ENCODE measurements at regions not wholly inside any gene's neighbourhood (a gene's known extent, or its start where the extent isn't known, plus 50 kb on each side); places are given as distances from the start of the nearest gene placed in this dataset.
"Not testable (repeated sequence)": the region's sequence is repeated elsewhere in the genome, so short reads cannot be mapped to it uniquely, and the experiment has no call there.

DNA sequence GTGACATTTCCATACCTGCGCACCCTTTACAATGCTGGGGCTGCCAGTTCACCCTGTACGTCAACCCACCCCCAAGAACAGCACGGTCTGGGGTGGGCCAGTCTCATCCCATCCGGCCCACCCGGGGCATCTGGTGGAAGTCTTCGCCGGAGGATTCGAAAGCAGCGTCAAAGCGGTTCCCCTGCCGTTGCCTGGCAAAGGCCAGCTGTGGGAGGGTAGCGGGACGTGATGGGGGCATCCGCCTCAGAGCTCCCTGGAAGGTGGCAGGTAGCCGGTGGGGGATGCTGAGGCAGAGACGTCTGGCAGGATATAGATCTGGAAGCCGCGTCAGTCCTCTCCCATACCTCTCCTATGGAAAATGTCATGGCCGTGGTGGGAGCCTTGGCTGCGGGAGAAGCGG, 749.1 kb upstream of the DEFB115 start:
- DNase-seq (ENCODE audit: low read depth, low spot score) = not testable (repeated sequence)

DNA sequence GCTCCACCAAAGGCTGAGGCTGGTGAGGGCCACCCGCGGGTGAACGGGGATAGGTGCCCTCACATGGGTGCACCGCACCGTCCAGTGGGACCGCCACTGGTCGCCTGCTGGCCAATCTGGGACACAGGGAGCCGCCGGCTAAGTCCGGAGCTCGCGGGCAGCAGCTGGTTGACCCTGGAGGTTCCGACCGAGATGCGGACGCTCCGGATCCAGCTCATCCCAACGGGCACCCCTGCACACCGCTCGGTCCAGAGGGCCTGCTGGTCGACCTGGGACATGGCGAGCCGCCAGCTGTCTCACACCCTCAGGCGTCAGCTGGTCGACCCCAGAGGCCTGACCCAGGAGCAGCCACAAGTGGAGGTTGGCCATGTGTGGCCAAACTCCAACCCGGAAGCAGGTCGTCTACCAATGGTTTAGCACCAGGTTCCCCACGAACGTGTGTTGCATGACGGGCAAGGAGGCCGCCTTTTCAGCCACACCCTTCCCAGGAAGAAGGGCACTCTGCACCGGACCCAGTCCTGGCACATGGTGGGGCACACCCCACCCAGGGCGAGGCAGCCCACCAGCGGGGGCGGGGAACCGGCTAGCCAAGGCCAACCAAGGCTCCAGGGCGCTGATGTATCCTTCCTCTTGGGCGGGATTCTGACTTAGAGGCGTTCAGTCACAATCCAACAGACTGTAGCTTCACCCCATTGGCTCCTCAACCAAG, 746.0 kb upstream of the DEFB115 start:
- no peak for DNase-seq (ENCODE audit: low read depth, low spot score)

DNA sequence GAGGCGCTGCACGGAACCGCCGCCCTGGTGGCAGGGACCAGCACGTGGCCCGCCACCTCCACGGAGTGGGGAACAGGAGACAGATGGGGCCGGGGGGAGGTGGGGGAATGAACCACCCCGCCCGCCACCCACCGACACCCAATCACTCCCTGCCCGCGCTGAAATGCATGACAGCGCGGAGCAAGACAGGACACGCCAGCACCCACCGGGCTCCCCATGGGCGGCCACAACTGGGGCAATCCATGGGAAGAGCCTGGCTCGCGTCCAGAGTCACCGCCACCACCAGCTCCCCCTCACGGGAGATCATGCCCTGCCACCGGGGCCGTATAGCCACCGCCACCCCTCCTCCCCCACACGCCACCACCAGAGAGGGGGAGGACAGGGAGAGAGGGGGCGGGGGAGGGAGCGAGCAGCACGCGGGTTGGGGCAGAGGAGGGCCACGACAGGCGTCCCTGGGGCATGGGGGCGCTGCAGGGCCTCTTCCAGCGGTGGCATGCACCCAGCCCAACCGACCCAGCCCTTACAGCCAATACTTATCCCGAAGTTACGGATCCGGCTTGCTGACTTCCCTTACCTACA, 744.3 kb upstream of the DEFB115 start:
- no peak for DNase-seq (ENCODE audit: low read depth, low spot score)

DNA sequence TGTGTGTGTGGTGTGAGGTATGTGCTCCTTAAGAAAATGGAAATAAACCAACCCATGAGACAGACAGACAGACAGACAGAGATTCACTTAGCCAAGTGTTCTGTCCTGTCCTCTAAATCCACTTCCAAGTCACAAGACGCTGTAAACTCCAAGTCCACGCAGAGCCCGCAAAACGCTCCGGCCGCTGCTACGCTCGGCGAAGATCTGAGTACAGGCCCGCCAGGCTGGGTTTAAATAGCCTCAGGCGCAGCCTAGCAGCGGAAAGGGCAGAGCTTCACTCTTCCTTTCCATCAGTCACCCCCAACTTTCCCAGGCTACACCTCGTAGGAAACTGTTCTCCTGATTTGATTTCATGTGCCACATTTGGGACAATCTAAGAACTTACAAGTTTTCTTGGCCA, 741.5 kb upstream of the DEFB115 start:
- not testable (repeated sequence) for DNase-seq (ENCODE audit: low read depth, low spot score)

DNA sequence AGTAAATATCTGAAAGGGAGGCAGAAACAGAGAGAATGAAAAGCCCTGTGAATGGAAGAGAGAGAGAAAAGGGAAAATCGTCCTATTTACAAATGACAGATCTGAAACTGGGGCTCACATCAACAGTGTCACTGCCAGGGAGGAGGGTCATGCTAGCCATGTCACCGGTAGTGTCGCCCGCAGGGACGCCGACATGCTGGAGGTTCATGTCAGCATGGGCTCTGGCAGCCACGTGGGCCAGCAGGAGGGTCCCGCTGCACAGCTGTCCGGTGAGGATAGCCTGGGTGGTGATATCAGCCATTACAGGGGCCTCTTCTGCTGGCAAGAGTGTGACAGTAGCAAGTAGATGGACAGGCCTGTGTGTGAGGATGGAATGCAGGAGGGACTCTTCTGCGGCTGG, 738.6 kb upstream of the DEFB115 start:
- not testable (repeated sequence) for DNase-seq (ENCODE audit: low read depth, low spot score)

DNA sequence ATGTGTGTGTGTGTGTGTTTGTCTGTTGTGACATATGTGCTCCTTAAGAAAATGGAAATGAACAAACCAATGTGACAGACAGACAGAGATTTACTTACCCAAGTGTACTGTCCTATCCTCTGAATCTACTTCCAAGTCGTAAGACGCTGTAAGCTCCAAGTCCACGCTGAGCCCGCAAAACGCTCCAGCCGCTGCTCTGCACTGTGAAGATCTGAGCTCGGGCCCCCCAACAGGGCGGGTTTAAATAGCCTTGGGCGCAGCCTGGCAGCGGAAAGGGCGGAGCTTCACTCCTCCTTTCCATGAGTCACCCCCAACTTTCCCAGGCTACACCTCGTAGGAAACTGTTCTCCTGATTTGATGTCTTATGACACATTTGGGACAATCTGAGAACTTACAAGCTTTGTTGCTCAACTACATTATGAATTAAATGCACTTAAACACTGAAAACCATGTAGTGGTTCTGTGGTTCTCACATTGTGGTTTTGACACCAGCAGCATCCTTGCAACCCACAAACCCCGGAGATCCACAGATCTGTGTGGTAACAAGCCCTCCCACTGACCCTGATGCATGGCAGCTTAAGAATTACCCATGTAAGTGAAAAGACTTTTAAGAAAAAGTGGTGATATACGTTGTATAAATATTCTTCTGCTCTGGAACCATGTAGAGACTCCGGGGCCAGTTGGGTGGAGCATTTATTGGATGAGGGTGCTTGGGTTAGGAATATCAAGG, 735.6 kb upstream of the DEFB115 start:
- not testable (repeated sequence) for DNase-seq (ENCODE audit: low read depth, low spot score)

DNA sequence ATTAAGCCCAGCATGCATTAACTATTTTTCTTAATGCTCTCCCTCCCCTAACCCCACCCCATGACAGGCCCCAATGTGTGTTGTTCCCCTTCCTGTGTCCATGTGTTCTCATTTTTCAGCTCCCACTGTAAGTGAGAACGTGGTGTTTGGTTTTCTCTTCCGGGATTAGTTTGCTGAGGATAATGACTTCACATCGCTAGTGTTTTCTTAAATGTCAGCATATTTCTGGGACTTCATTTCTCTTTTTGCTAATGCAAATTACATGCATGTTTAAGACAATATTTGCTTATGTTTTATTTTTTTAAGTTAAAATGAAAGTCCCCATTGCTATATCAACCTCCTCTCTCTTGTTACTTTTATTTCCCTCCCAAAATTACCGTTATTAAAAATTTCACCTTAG, 733.3 kb upstream of the DEFB115 start:
- DNase-seq (ENCODE audit: low read depth, low spot score) = not testable (repeated sequence)

DNA sequence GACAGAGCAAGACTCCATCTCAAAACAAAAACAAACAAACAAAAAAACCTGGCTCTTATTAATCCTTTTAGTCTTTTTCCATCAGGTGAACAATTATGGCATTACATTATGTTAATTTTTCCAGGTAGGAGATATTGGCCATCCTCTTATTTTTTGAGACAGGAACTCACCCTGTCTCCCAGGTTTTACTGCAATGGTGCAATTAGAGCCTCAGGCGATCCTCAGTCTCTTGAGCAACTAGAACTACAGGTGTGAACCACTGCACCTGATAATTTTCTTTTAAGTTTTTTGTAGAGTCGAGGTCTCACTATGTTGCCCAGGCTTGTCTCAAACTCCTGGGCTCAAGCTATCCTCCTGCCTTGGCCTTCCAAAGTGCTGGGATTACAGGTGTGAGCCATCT, 732.7 kb upstream of the DEFB115 start:
- DNase-seq (ENCODE audit: low read depth, low spot score) = not testable (repeated sequence)

DNA sequence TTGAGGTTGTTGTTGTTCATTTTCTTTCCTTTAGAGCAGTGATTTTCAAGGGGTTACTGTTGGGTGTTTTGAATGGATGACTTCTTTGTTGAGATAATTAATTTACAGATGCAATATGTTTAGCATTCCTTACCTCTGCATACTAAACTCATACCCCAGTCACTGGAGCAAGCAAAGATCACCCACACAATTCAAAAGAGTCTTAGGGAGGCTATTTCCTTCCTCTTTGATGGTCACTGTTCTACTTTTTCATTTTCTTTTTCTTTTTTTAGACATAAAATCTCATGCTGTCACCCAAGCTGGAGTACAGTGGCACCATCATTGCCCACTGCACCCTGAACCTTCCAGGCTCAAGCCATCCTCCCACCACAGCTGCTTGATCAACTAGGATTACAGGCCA, 723.8 kb upstream of the DEFB115 start:
- not testable (repeated sequence) for DNase-seq (ENCODE audit: low read depth, low spot score)

DNA sequence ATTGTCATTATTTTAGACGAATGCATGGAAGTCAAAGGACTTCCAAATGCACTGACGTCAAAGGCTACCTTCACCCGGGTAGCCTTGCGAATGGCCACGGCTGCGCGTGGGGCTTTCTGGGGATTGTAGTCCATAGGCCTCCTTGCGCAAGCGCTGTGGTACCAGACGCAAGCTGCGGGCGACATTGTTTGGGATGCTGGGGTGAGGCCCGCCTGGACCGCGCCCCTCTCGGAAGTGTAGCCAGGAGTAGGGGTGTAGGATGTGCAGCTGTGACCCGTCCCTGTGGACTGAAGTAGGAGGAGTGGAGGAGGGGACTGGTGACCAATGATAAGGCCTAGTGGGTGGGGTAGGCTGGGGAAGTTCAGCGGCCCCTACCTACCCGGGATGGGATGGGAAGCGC, 720.0 kb upstream of the DEFB115 start:
- DNase-seq (ENCODE audit: low read depth, low spot score) = peak; percentile 48

DNA sequence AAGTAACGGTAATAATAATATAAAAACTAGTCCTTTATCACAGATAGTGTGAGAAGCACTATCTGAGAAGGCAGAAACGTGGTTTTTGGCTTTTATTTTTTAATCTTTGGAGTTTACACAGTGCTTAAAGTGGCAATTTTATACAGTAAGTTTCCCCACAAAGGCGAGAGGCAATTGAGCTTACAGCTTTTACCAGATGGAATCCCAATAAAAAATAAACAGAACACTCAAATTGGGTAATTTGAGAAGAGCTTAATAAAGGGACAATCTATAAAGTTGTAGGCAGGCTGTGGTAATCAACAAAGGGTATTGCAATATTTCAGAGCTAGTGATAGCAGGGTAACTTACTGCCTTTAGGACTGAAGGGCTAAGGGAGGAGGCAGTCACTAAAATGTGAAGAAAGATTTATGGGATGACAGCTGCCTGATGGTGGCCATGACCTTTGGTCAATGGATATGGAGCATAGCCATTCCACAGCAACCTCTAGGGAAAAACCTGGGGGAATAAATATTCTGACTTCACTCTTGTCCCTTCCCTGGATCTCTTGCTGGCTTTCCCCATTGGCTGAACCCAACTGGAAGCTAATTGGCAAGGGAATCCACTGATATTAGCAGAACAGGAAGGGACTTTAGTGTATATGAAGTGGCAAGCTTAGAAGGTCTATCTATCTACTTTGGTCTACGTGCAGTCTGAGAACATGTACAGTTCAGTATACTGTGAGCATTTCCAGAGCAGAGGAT, 717.0 kb upstream of the DEFB115 start:
- DNase-seq (ENCODE audit: low read depth, low spot score) = not testable (repeated sequence)

DNA sequence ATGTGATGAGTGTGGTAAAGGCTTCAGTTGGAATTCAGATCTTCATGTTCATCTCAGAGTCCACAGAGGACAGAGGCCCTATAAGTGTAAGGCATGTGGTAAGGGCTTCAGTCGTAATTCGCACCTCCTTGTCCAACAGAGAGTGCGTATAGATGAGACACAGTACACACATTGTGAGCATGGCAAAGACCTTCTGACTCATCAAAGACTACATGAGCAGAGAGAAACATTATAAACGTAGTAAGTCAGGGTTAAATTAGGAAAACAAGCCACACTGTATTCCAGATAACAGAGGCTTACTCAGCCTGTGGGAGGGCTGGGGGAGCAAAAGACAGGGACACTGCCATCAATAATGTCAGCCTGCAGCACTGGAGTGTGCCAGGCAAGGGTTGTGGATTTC, 706.2 kb upstream of the DEFB115 start:
- DNase-seq (ENCODE audit: low read depth, low spot score) = not testable (repeated sequence)

DNA sequence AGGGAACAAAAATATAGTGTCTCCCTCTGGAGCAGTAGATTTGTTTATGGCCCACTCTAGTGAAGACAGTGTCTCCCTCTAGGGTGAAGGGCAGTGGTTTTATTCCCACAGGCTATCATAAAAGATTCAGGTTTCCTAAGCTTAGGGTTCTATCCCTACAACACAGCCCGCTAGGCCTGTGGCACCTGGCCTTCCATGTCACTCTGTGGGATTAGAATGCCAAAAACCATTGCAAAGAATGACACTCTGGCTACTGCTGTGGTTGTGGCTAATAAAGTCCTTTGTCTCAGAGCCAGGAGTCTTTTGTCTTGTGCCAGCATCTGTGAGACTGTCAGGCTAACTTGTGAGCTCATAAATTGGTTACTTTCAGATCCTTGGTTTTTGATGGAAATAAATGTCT, 700.7 kb upstream of the DEFB115 start:
- not testable (repeated sequence) for DNase-seq (ENCODE audit: low read depth, low spot score)

DNA sequence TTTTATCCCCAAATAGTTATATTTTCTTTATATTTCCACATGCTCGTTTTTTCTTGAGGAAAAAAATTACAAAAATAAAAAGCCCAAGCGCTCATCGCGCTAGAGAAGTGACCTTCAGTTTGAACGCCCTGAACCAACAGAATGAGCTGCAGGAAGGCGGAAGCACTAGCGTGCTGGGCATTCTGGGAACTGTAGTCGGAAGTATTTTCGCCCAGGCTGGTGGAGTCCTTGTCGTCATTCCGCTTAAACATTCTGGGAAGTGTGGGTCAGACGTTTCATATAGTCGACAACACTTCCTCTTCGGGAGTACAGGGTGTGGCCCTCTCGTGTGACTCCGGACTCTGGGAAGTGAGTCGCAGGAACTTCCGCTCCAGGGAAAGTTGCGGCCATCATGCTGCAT, 692.4 kb upstream of the DEFB115 start:
- DNase-seq (ENCODE audit: low read depth, low spot score) = not testable (repeated sequence)

DNA sequence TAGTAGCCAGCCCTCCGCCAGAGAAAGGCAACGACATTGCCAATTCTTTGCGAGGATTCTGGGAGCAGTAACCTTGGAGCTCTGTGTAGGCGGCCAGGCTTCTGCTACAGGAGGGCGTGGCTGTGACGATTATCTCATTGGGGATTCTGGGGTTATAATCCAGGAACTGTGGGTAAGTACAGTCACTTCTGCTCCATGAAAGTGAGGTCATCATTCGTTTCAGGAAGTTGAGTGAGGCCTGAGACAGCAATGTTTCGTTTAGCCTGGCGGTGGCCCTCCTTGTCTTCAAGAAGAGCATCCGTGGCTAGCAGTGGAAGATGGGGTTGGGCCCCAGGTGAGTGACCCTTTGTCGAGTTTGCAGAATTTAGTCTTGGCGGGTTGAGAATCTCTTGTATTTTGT, 687.6 kb upstream of the DEFB115 start:
- not testable (repeated sequence) for DNase-seq (ENCODE audit: low read depth, low spot score)

DNA sequence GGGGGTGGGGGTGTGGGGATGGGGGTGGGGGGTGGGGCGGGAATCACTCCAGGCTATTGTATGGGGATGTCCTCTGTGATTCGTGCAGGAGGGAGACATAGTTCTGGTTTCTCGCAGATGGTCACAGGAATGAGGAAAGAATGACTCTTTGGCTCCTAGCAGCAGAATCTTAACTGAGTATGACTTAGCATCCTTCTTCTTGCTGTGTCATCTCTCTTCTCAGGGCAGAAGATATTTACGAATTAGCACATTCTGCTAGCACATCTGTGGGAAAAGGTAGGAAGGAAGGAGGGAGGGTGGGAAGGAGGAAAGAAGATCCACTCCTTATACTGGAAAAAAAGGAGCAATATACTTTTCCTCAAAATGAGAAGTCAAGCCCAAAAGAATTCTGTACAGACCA, 686.8 kb upstream of the DEFB115 start:
- not testable (repeated sequence) for DNase-seq (ENCODE audit: low read depth, low spot score)

DNA sequence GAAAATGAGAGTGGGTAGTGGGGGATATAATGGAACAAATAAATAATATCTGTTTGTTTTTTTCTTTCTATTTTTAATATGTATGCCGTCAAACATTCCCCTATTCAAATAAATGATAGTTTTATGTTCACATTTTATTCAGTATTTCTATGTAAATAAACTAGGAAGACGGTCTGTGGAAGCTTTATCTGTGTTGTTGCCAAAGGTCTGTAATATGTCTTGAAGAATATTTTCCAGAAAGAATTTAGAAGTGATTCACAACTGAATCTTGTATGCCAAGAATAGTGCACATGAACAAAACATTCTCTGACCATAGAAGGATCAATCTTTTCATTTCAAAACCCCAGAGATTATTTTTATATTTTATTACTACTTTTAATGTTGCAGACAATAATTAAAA, 683.1 kb upstream of the DEFB115 start:
- DNase-seq (ENCODE audit: low read depth, low spot score) = not testable (repeated sequence)

DNA sequence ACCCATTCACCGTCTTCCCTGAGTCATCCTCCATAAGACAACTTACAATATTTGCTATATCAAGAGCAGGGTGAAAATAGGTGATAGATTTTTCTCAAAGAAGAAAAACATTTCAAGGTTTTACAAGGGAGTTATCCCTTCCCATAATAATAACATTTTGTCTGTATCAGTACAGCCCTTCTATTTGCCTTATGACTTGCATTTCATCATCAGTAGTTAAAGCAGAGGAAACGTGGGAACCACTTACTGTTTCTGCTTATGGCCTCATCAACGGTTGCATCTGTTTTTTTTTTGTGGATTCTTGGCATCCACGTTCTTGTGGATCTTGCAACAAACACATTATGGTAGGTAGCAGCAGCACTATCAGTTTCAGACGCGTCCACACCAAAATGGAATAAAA, 678.4 kb upstream of the DEFB115 start:
- DNase-seq (ENCODE audit: low read depth, low spot score) = not testable (repeated sequence)

DNA sequence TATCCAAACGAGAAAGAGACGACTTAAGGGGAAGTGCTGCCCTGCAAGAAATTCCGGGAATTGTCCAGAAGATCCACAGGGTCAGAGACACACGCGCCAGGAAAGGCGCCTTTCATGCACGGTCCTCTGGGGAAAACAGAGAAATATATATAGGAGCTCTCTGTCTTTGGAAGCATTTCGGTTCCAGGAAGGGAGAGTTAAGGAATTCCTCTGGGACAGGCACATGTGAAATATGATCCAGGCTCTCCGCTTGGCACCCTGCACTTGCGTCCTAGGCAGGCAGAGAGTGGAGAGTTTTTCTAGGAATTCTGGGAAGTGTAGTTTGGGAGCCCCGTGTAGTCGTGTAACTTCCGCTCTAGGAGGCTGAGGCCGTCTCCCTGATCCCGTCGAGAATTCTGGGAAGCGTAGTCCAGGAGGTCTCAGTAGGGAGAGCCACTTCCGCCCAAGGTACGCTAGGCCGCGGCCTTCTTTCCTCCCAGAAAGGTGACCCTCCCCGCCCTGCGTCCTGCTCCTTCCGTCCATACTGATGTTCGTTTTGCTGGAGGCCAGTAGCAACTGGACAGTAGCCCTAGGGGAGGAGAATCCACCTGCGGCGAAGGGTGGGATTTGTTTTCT, 677.5 kb upstream of the DEFB115 start:
- peak; percentile 77 for DNase-seq (ENCODE audit: low read depth, low spot score)

DNA sequence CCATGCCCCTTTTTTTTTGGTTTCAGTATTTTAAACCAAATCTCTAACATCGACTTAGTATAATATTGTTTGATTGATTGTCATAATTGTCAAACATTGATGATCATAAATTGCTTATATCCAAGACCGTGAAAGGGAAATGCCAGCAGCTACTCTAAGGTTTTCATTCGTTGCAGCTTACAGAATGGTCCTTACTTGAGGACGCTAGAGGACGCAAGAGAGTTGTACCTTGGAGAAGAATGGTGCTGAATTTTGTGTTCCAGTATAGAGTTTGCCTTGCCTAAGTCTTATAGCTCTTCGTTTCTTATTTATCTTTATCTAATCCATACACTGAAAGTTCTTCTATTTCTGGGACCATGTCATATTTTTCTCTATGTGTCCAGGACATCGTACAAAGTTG, 675.6 kb upstream of the DEFB115 start:
- not testable (repeated sequence) for DNase-seq (ENCODE audit: low read depth, low spot score)

DNA sequence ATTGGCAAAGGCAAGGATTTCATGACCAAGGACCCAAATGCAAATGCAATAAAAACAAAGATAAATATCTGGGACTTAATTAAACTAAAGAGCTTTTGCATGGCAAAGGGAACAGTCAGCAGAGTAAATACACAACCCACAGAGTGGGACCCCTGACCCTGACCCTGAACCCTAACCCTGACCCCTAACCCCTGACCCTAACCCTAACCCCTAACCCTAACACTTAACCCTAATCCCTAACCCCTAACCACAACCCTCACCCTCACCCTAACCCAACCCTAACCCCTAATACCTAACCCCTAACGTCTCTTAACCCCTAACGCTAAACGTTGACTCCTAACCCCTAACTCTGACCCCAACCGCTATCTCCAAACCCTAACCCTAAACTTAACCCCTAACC, 673.1 kb upstream of the DEFB115 start:
- not testable (repeated sequence) for DNase-seq (ENCODE audit: low read depth, low spot score)
